NCI-H2029 (cell line): ENCODE measurements at regions not wholly inside any gene's neighbourhood (a gene's known extent, or its start where the extent isn't known, plus 50 kb on each side); places are given as distances from the start of the nearest gene placed in this dataset.
"Not testable (repeated sequence)": the region's sequence is repeated elsewhere in the genome, so short reads cannot be mapped to it uniquely, and the experiment has no call there.

Experiments used
- DNase-seq: peaks from one replicate; lab custom pipeline; 2025; lab: John Stamatoyannopoulos, UW

- DNase-seq = not testable (repeated sequence)
These were observed 51.6 kb upstream of the MAP4K4 start for GRCh38 chr2:101645886-101646285.

- DNase-seq = no peak
These were observed 52.6 kb upstream of the MAP4K4 start for GRCh38 chr2:101644842-101645383.

- DNase-seq = no peak
These were observed 54.4 kb upstream of the MAP4K4 start for GRCh38 chr2:101643004-101643524.

- no peak for DNase-seq
These were observed 58.5 kb upstream of the MAP4K4 start for GRCh38 chr2:101638817-101639605.

- DNase-seq = no peak
These were observed 59.3 kb upstream of the MAP4K4 start for GRCh38 chr2:101638181-101638711.

- peak; percentile 91 for DNase-seq
These were observed 67.1 kb upstream of the MAP4K4 start for GRCh38 chr2:101630224-101630949.

- no peak for DNase-seq
These were observed 69.5 kb upstream of the MAP4K4 start for GRCh38 chr2:101628030-101628392.

- DNase-seq = no peak
These were observed 70.0 kb upstream of the MAP4K4 start for GRCh38 chr2:101627285-101628029.

- not testable (repeated sequence) for DNase-seq
These were observed 71.7 kb upstream of the MAP4K4 start for GRCh38 chr2:101625814-101626213.

GRCh38 chr2:101625387-101625786 is 72.1 kb upstream of the MAP4K4 start:
- no peak for DNase-seq

GRCh38 chr2:101624706-101625332 is 72.7 kb upstream of the MAP4K4 start:
- no peak for DNase-seq

GRCh38 chr2:101623031-101623521 is 74.4 kb upstream of the MAP4K4 start:
- no peak for DNase-seq

GRCh38 chr2:101622210-101623030 is 75.1 kb upstream of the MAP4K4 start:
- DNase-seq = no peak

- DNase-seq = no peak
These were observed 78.3 kb upstream of the MAP4K4 start for GRCh38 chr2:101619191-101619591.

GRCh38 chr2:101617796-101618195 is 79.7 kb upstream of the MAP4K4 start:
- no peak for DNase-seq

GRCh38 chr2:101617188-101617587 is 80.3 kb upstream of the MAP4K4 start:
- DNase-seq = no peak

GRCh38 chr2:101614127-101614759 is 83.3 kb upstream of the MAP4K4 start:
- no peak for DNase-seq

- DNase-seq = no peak
These were observed 84.3 kb upstream of the MAP4K4 start for GRCh38 chr2:101613056-101613704.

- no peak for DNase-seq
These were observed 85.5 kb upstream of the MAP4K4 start for GRCh38 chr2:101612019-101612418.
